OCI-LY7 (cell line): ENCODE measurements at regions not wholly inside any gene's neighbourhood (a gene's known extent, or its start where the extent isn't known, plus 50 kb on each side); places are given as distances from the start of the nearest gene placed in this dataset.

ENCODE experiments used
- BruUV-seq: library from RNA; stranded (reverse); fragments of 400-500 nt; replicated peaks from 2 replicates; lab custom pipeline; 2021; lab: Mats Ljungman, UMichigan
- CTCF ChIA-PET: fragments of 300-600 bp; sonication (Branson Sonifier 250); formaldehyde crosslinking; loops from one replicate; lab custom pipeline; 2022; ENCODE audit warnings: antibody characterized with exemption; ENCODE audit not compliant: unreplicated experiment; lab: Charles Lee
- POLR2A ChIA-PET: fragments of 300-600 bp; sonication (Branson Sonifier 250); formaldehyde crosslinking; loops from one replicate; lab custom pipeline; 2022; ENCODE audit warnings: antibody characterized with exemption; lab: Charles Lee
- DNase-seq: peaks from one replicate; pipeline ENCODE4 v3.0.0-alpha.2; 2015; ENCODE audit warnings: low spot score
- H2AFZ ChIP-seq: fragments of 200-600 bp; sonication (generic), shearing (Covaris generic); 2 replicates; pipeline ENCODE4 v1.6.1; 2014; ENCODE audit warnings: mild to moderate bottlenecking, antibody characterized with exemption, low read length, moderate library complexity
- H3K27ac ChIP-seq: fragments of 200-600 bp; sonication (generic); 2 replicates; pipeline ENCODE4 v1.5.1; 2014; ENCODE audit warnings: mixed run types, low read depth, mild to moderate bottlenecking, moderate library complexity, low read length, inconsistent platforms; ENCODE audit not compliant: poor library complexity, severe bottlenecking
- H3K36me3 ChIP-seq: fragments of 200-600 bp; sonication (generic); 2 replicates; pipeline ENCODE4 v1.6.1; 2014; ENCODE audit warnings: mild to moderate bottlenecking, antibody characterized with exemption, low read length, moderate library complexity, mixed read lengths; ENCODE audit not compliant: insufficient read depth
- H3K4me1 ChIP-seq: fragments of 200-600 bp; sonication (generic); 2 replicates; pipeline ENCODE4 v1.5.1; 2014; ENCODE audit warnings: mild to moderate bottlenecking, low read length; ENCODE audit not compliant: insufficient read depth, poor library complexity, severe bottlenecking
- H3K4me2 ChIP-seq: fragments of 200-600 bp; sonication (generic); 2 replicates; pipeline ENCODE4 v1.6.1; 2014; ENCODE audit warnings: mild to moderate bottlenecking, low read length
- H3K4me3 ChIP-seq: fragments of 200-600 bp; sonication (generic); 2 replicates; pipeline ENCODE4 v1.5.1; 2014; ENCODE audit warnings: mild to moderate bottlenecking, low read depth, low read length; ENCODE audit not compliant: poor library complexity, severe bottlenecking
- H3K79me2 ChIP-seq: fragments of 200-600 bp; sonication (generic); 2 replicates; pipeline ENCODE4 v1.6.1; 2016; ENCODE audit warnings: low read depth, mild to moderate bottlenecking, low read length, moderate library complexity, mixed read lengths; ENCODE audit not compliant: insufficient read depth
- H3K9me2 ChIP-seq: fragments of 200-600 bp; sonication (generic); 2 replicates; pipeline ENCODE4 v1.6.1; 2016; ENCODE audit warnings: mild to moderate bottlenecking, low read length, mixed read lengths; ENCODE audit not compliant: insufficient read depth
- H3K9me3 ChIP-seq: fragments of 200-600 bp; sonication (generic); 2 replicates; pipeline ENCODE4 v1.6.1; 2014; ENCODE audit warnings: mild to moderate bottlenecking, mixed run types, low read length, mixed read lengths
- H4K20me1 ChIP-seq: fragments of 200-600 bp; sonication (generic); 2 replicates; pipeline ENCODE4 v1.6.1; 2014; ENCODE audit warnings: mild to moderate bottlenecking, antibody characterized with exemption, low read length, moderate library complexity, mixed read lengths; ENCODE audit not compliant: insufficient read depth
- EZH2phosphoT487 ChIP-seq: fragments of 200-600 bp; sonication (generic); IDR thresholded peaks from 2 replicates; pipeline ENCODE4 v1.6.1; 2018; ENCODE audit warnings: low read depth, borderline replicate concordance, mild to moderate bottlenecking, mixed run types, antibody characterized with exemption, low read length, moderate library complexity, mixed read lengths
- intact Hi-C: fragments of 100-400 bp; cut with micrococcal nuclease; formaldehyde crosslinking; loops from one replicate; pipeline ENCODE4 v1.10.0; 2022; ENCODE audit not compliant: unreplicated experiment
- TF ChIP-seq, protein P1 (sequence below): fragments of 200-600 bp; sonication (generic); conservative IDR thresholded peaks from 2 replicates; pipeline ENCODE4 v1.5.1; 2014; ENCODE audit warnings: mild to moderate bottlenecking, antibody characterized with exemption, low read length, moderate library complexity, mixed read lengths

DNA sequence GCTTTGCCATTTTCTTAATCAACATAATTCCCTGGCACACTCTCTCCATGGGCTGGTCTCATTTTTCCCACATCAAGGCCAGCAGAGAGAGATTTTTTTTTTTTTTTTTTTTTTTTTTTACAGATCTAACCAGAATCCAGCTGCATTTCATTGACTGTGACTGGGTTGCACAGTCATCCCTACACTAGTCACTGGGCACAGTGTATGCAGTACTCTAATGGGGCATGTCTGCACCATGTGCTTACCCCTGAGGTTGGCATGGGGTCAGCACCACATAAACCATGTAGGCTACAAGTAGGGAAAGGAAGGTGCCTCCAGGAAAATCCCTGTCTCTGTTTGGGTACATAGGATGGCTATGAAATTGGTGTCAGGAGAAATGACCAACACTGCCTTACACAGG, 64.1 kb upstream of the LRP8 start:
- Histone ChIP-seq H3K4me1 (peaks cover 16% of the 10 kb centered on the region), H4K20me1 (no peaks in the 10 kb centered on the region), H2AFZ (no peak overlapping the region), H3K27ac (no peak overlapping the region), H3K9me3 (no peaks in the 10 kb centered on the region), H3K9me2 (no peaks in the 10 kb centered on the region), H3K79me2 (no peaks in the 10 kb centered on the region), H3K36me3 (no peaks in the 10 kb centered on the region), H3K4me2 (no peak overlapping the region), H3K4me3 (no peak overlapping the region)
- TF ChIP-seq EZH2phosphoT487 = no peak
- TF ChIP-seq, protein P1, sequence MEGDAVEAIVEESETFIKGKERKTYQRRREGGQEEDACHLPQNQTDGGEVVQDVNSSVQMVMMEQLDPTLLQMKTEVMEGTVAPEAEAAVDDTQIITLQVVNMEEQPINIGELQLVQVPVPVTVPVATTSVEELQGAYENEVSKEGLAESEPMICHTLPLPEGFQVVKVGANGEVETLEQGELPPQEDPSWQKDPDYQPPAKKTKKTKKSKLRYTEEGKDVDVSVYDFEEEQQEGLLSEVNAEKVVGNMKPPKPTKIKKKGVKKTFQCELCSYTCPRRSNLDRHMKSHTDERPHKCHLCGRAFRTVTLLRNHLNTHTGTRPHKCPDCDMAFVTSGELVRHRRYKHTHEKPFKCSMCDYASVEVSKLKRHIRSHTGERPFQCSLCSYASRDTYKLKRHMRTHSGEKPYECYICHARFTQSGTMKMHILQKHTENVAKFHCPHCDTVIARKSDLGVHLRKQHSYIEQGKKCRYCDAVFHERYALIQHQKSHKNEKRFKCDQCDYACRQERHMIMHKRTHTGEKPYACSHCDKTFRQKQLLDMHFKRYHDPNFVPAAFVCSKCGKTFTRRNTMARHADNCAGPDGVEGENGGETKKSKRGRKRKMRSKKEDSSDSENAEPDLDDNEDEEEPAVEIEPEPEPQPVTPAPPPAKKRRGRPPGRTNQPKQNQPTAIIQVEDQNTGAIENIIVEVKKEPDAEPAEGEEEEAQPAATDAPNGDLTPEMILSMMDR = no peak
- BruUV-seq = no TSS peak
- intact Hi-C loops = loop anchor here (5.0 kb wide), 1 partner anchor 100 kb away; no protein-coding TSS in a partner anchor
- POLR2A ChIA-PET = no interaction called here
- no peak for DNase-seq
- CTCF ChIA-PET = no interaction called here

DNA sequence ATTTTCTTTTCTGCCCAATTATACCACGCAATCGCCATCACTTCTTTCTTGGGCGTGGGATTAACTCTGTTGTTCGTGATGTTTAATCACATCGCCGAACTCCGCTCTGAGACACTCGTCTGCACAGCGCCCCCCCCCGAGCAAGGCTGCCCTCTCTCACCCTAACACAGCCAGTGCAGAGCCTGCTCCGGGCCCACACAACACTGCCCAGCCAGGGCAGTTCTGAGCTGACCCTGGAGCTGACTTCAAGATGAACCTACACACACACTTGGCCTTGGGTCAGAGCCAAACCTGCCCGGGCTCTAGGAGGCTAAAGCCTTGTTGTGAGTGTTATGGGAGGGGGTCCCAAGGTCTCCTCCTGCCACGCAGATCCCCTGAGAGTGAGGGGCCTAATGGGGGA, 64.6 kb upstream of the LRP8 start:
- TF ChIP-seq EZH2phosphoT487 = no peak
- TF ChIP-seq, protein P1 = no peak
- Histone ChIP-seq H3K79me2 (no peaks in the 10 kb centered on the region), H3K9me2 (no peaks in the 10 kb centered on the region), H3K4me1 (peaks cover 16% of the 10 kb centered on the region), H3K9me3 (no peaks in the 10 kb centered on the region), H2AFZ (no peak overlapping the region), H4K20me1 (no peaks in the 10 kb centered on the region), H3K4me2 (no peak overlapping the region), H3K36me3 (no peaks in the 10 kb centered on the region), H3K4me3 (no peak overlapping the region), H3K27ac (no peak overlapping the region)
- intact Hi-C loops = loop anchor here (5.0 kb wide), 1 partner anchor 100 kb away; no protein-coding TSS in a partner anchor
- no TSS peak for BruUV-seq
- CTCF ChIA-PET = no interaction called here
- POLR2A ChIA-PET = no interaction called here
- DNase-seq = no peak

DNA sequence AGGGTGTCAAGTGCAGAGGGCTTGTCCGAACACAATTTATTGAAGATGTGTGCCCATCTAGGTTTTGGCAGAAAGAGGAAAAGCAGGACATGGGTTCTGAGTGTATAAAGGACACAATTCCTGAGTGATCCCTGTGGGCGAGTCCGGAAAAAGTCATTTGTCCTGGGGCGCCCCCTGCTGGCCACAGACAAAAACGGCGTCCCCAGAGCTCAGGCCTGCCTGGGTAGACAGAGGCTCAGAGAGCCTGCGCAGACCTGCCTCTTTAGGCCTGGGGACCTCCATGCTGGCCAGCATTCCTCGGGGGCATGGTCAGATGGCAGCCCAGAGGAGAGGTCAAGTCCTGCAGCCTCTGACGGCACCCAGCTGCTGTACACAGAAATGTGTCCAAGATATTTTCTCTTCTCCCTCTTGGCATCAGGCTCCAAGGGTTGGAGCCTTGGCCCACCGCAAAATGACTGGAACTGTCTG, 65.5 kb upstream of the LRP8 start:
- H3K9me2 ChIP-seq = no peaks in the 10 kb centered on the region
- TF ChIP-seq EZH2phosphoT487 = no peak
- TF ChIP-seq, protein P1 = peak; percentile 94
- no peak overlapping the region for H3K27ac ChIP-seq
- no peaks in the 10 kb centered on the region for H4K20me1 ChIP-seq
- no peak overlapping the region for H3K4me2 ChIP-seq
- ChIA-PET POLR2A (interaction anchor here (0.6 kb wide), 1 partner anchor 102 kb away, joined by 3 read pairs; no protein-coding TSS in a partner anchor), CTCF (interaction anchor here (1.0 kb wide), 1 partner anchor 131 kb away, joined by 3 read pairs; no protein-coding TSS in a partner anchor)
- no peaks in the 10 kb centered on the region for H3K9me3 ChIP-seq
- H2AFZ ChIP-seq = no peak overlapping the region
- peak; percentile 69 for DNase-seq
- no TSS peak for BruUV-seq
- H3K79me2 ChIP-seq = no peaks in the 10 kb centered on the region
- intact Hi-C loops = loop anchor here (1.0 to 5.0 kb wide), 3 partner anchors 65 to 115 kb away; partner anchors contain the start of gene LRP8
- H3K4me3 ChIP-seq = no peak overlapping the region
- peaks cover 16% of the 10 kb centered on the region for H3K4me1 ChIP-seq
- H3K36me3 ChIP-seq = no peaks in the 10 kb centered on the region
